COLO668 (cell line): ENCODE measurements at regions not wholly inside any gene's neighbourhood (a gene's known extent, or its start where the extent isn't known, plus 50 kb on each side); places are given as distances from the start of the nearest gene placed in this dataset.
"Not testable (repeated sequence)": the region's sequence is repeated elsewhere in the genome, so short reads cannot be mapped to it uniquely, and the experiment has no call there.

ENCODE experiments used
- DNase-seq: peaks from one replicate; lab custom pipeline; 2025; ENCODE audit not compliant: unreplicated experiment; lab: John Stamatoyannopoulos, UW

DNA sequence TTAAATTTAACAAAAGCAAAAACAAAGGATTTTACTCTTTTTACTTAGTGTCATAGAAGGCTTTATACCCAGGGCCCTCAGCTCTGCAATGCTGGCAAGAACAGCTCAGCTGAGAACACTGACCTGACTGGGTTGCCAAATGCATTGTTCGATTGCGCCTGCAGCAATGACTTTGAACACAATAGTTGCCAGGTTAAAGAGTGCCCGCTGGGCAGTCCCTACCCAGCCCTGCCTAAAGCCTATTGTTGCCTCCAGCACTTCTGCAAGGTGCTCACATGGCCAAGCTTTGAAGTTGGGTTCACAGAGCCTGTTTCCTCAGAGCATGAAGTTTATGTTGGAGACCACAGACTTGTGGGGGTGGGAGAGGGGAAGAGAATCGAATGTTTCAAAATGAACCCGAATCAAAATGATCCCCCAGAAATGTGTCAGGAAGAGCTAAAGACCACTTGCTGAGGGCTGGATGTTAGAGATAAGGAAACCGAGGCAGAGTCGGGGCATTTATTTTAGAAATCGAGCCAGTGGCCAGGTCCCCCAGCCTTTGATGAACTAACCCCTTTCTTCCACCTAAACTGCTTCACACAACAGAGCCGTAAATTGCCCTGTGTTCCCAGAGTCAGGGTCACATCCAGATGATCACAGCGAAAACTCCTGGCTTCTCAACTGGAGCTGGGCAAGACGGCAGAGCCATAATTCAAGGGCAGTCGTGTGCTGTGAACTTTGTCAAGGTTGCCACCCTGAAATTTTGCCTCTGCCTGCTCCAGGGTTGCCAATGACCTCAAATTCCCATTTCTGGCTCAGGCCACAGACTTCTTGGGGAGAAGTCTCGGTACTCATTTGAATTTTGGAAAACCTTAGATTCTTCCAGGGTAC is 55.0 kb downstream of the FOXA2 start:
- peak; percentile 49 for DNase-seq

DNA sequence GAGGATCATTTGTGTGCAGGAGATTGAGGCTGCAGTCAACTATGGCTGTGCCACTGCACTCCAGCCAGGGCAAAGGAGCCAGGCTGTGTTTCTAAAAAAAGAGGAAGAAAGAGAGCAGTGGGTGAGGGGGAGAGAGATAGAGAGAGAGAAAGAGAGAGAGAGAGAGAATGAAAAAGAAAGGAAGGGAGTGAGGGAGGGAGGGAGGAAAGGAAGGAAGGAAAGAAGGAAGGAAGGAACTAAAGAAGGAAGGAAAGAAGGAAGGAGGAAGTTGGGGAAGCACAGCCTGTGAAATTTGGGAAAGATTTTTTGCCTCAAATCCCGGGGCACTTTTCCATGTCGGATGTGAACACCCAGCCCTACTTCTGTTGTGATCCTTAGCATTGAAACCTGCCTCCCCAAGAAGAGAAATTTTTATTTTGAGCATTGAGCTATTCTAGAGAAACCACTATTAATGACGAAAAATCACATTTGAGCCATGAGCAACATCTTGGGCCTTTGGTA is 57.8 kb downstream of the FOXA2 start:
- no peak for DNase-seq

DNA sequence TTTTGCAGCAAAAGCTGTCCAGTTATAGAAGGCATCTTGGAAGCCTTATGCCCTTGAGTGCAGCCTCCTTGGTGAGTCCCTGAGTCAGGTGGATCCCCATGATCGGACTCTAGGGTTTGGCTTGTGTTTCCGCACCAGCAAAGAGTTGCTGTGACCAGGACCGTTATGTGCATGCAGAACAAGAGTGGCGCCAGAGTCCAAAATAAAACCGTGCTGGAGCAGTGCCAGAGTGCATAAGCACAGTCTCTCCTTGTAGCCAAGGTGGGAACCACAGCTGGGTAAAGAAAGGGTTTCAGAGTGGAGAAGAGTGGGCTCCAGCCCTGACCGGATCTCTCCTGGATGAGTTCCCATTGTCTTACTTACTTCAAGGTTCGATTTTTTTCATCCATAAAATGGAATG is 58.6 kb downstream of the FOXA2 start:
- no peak for DNase-seq

DNA sequence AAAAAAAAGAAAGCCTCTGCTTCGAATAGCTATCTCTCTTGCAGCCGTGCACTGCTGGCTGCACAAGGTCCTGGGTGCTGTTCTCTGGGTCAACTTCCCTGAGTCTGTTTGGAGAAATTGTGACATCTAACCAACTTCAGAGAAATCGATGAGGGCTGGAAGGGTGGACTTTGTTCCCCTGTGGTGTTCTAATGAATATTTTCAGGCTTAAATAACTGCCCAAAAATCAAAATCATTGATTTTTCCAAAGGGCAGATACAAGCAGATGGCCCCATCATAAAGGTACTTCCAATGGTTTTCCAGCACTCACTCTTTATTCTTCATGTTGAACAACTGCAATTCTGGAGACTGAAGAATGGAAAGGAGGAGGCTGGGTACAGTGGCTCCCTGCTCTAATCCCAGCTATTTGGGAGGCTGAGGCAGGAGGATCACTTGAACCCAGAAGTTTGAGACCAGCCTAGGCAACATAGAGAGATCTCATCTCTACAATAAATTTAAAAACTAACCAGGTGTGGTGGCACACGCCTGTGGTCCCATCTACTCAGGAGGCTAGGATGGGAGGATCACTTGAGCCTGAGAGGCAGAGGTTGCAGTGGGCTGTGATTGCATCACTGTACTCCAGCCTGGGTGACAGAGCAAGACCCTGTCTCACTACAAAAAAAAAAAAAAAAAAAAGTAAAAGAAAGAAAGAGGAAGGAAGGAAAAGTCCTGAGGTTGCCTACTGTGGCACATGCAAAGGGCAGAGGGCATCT is 59.1 kb downstream of the FOXA2 start:
- no peak for DNase-seq

DNA sequence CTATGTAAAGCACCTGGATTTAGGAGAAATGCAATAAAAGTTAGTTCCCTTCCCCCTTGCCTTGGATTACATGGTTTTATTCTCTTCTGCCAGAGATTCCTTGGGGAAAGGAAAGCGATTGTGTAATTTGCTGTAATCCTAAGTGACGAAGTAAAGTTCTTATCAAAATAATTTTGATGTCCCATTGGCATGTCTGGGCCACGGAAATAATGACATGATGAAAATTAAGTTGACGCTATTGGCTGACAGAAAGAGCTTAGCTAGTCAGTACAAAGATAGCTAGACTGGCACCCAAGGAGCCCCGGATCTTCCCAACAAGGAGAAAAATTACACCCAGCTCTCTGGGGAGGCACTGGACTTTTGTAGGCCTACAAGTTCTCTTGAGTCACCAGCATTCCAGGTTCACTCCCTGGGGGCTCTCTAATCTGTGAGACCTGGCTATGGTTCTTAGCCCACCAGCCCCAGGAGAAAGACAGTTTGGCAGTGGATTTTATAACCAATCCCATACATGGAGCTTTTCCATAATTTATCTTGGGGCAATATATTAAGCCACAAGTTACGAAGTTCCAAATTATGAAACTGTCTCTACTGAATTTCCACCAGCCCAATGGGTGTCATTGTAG is 59.9 kb downstream of the FOXA2 start:
- no peak for DNase-seq

DNA sequence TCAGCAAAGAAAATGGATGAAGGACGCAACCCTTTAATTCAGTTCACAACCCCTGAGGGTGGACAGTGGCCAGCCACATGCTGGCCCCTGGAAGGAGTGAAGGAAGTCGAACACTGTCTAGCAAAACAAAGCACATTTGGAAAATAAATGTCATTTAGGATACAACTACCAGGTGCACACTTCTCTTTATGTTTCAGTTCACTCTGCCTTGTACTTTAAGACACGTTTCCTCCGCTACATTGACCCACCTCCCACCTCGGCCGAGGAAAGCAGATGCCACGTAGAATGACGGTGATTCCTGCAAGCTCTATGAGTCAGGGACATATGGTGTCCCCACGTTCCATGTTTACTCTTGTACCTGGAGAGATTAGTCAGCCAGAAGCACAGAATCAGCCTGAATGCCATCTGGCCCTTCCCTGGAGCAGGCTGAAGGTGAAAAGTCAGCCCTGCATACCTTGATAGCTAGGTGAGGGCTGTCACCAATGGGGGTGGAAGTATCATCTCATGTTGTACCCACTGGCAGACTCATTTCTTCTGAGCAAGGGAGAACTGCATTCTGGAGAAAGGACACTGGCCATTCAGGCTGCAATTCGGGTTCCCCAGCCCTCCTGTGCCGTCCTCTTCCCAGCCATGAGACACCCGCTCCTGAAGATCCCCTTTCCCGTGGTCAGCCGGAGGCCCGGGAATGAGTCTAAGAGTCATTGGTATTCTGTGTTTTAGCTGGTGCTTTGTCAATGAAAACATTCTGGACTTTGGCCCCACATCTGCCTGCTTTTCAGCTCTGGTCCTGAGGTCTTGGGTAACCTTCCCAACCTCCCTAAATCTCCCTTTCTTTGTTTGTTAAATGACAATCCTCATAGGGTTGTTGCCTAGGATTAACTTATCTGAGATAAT is 60.6 kb downstream of the FOXA2 start:
- DNase-seq: peak; percentile 83

DNA sequence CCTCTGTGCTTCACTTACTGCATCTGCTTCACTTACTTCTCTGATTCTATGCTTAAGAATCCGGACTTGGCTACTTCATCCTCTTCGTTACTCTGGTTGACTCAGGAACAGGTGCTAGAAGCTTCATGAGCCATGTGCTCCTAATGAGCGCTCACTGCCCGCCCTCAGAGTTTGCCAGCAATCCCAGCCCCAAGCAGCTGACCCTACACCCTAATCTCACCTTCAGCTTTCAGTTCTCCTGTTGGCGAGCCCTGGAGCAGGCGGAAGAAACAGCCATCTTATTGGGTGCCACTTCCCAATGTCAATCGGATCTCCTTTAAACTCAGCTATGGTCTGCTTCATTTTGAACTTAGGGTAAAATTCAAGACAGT is 61.3 kb downstream of the FOXA2 start:
- no peak for DNase-seq

DNA sequence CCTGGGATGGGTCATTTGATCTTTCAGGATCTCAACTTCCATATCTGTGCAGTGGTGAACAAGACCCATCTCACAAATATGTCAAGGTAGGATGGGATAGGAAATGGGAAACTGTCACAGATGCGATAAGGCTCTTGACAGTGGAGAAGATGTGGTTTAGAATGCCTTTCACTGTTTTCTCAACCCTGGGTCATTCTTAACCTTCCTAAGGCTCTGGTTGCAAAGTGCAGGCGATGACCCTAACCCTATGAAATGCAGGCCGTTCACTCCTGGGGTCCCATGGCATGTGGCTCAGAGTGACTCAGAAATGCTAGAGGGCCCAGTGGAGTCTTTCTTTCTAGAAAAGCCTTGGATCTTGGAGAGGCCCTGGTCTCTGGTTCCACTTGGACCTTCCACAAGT is 61.7 kb downstream of the FOXA2 start:
- no peak for DNase-seq

DNA sequence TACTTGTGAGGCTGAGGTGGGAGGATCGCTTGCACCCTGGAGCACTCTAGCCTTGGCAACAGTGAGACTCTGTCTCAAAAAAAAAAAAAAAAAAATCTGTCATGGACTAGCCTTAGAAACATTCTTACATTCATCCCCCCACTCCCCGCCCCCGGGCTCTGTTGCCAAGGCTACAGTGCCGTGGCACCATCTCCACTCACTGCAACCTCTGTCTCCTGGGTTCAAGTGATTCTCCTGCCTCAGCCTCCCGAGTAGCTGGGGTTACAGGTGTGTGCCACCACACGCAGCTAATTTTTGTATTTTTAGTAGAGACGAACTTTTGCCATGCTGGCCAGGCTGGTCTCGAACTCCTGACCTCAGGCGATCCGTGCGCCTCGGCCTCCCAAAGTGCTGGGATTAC is 62.4 kb downstream of the FOXA2 start:
- DNase-seq: not testable (repeated sequence)

DNA sequence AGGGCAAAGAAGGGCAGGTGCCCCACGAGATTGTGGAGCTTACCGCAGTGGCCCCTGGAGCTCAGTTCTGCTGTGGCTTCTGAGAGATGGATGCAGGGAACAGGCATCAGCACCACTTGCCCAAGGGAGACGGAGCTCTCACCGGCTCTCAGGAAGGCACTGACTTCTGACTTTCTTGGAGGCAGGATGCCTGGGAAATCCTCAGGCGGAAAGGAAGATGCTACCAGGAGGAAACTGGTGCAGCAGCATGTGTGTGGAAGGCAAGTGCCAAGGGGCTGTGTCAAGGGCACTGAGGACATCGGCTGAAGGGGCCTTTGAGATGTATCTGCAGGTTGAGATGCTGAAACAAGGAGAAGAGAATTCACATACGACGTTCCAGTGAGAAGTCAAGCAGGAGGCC is 64.0 kb downstream of the FOXA2 start:
- no peak for DNase-seq

DNA sequence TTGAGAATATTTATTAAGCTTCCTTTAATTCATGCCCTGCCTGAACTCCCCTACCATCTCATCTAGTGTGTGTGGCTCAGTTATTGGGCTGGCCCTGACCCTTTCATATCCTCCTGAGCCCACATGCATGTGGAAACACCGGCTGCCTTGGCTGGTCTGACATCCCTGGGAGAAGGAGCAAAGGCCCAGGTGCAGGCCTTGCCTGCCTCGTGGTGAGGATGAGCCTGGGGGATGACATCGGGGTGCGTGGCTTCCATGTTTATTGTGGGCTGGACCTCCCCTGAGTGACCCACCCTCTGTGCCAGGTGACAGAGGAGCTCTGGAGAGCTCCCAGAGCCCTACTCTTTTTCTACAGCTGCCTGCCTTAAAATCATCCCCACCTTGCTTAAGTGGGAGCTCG is 69.1 kb downstream of the FOXA2 start:
- DNase-seq: no peak

DNA sequence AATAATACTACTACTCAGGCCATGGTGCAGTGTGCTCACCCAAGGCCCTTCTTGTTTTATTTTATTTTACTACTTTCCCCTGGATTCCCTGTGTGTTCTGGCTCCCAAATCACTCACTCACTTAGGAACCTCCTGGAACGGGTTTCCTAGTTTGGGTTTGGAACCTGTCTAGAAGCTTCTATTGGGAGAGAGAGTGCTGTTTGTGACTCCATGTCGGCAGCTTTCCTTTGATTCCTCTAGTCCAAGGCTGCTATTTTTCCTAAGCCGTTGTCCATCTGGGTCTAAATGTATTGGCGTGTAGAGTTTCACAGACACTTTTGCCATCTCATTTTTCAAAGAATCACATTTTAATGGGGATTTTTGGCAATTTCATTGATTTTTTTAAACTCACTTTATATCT is 70.8 kb downstream of the FOXA2 start:
- no peak for DNase-seq

DNA sequence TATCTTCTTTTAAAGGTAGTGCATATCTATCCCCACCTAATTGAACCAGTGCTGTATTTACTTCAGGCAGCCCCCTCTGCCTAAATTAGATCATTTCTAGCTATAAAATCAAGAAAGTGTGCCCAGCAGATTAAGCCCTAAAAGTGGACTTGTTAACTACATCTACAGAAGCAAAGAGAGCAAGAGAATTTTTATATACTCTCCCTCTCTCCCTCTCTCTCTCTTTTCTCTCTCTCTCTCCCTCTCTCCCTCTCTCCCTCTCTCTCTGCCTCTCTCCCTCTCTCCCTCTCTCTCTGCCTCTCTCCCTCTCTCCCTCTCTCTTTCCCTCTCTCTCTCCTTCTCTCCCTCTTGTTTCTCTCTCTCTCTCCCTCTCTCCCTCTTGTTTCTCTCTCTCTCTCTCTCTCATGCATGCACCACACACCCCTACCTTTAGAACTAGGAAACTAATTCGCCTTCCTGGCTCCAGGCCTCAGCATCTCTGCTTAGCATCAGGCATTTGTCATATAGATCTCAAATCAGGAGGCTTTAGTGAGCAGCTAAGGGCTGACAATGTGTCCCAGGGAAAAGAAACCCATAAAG is 71.4 kb downstream of the FOXA2 start:
- no peak for DNase-seq

DNA sequence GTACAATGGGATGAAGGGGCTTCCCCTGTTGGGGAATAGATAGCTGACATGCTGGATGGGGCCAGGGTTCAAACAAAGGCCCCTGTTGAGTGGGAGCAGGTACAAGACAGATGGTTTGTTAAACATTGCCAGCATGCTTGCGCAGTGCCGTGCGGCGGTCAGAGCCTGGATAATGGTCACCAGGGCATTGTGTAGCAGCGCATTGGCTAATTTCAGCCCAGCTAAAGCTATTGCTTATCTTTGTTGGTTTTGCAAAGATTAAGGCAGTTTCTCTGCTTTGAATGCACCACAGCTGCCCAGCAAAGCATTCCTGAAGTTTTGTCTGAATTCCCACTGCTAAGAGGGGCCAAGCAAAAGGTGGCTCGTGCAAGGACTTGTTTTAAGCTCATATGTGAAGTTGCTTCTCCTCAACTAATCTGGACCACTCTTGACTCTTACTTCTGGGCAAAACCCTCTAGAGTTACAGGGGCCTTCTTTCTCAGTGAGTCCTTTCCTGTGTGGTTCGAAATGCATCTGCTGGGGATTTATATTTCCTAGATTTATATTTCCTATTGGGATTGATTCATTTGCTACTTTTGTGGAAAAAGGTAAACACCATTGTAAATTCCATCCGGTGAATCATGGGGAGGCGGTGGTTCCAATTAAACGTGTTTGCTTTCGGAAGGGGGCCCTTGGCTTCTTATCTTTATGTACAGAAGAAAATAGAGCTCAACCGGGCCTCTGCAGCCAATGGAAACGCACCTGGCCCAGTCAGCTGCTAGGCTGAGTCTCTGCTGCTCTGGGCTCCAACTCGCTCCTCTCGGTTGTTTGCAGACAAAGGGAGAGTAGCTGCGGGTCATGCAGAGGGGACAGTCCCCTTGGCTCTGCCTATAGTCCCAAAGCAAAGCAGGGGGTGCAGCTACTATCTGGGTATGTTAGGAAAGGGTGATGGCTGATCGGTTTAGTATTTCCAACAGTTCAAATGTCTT is 72.1 kb downstream of the FOXA2 start:
- peak; percentile 92 for DNase-seq

DNA sequence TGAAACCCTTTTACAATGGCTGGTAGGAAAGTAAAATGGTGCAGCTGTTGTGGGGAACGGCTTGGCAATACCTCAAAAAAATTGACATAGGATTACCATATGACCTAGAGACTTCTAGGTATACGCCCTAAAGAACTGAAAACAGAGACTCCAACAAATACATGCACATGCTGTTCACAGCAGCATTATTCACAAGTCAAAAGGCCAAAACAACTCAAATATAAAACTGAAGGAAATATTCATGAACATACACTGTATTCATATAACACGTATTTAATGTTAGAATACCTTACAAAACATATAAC is 74.6 kb downstream of the FOXA2 start:
- no peak for DNase-seq

DNA sequence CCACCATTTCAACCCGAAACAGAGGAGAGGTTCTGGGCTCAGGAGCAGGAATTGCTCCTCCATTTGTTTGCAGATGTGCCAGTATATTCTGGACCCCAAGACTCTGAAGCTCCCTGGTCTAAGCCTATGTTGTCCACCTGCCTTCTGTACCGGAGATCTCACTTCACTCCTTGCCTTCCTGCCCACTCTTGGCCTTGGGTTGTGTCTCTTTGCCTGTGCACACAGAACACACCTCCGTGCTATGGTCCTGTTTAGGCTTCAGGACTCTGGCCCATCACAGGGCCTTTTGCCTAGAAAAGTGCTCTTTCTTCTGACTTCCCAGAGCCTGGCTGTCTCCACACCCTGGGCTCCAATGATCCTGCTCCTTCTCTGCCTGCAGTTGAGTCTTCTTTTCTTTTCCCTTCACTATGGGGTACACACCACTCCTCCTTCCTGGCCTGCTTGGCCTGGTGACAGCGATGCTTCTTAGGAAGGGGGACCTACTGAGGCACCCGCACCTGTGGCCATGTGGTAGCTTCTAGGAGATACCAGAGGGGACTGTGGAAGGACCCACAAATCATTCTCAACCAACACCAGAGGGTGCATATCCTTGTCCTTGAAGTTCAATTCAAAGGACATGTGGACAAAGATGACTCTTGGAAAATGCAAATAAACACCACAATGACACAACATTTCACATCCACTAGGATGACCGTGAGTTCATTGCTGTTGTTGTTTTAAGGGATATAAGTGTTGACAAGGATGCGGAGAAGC is 75.1 kb downstream of the FOXA2 start:
- DNase-seq: no peak

DNA sequence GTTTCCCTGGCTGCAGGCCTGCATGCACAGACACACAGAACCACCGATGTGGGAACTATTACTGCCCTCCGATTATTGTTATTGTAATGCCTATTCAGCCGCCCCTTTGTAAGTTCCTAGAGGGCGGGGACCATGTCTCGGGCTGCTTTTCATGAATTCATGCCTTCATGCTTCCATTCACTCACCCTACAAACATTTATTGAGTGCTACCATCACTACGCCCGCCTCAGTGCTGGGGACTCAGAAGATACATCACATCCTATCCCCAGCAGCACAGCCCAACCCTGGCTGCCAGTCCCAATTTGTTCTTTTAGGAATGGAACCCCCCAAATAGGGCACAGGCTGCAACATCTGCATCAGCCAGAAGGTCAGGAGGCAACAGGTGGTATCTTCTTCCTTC is 75.9 kb downstream of the FOXA2 start:
- DNase-seq: no peak

DNA sequence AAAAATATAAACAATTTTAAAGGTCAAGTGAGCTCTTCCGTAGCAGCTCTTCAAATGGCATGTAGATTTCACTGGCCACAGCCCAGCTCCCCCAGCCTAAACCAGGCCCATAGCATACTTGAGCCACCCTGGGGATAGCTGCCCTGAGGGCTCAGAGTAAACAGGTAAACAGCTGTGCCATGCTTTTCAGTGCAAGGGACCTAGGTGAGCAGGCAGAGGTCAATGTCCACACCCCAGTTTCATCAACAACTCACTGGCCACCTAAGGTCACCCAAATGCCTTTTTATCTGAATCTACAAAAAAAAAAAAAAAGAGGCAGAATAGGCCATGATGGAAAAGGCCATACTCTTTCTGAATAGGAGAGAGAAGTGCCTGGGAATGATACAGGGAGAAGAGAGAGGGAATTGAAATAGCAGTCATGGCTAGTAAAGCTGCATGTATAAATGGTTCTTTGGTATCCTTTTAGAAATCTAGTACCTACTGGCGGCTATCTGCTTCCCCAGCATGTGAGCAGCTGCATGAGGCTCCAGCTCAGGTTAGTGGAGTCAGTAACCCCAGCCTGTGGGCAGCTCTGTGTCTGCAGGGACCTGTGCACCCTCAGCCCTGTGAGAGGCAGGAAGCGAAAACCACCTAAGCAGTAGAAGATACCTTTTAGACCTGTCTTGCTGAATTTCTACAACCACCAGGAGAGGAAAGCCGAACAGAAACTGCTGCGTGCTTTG is 77.0 kb downstream of the FOXA2 start:
- DNase-seq: peak; percentile 74
